Neural cell (in vitro differentiated cells): ENCODE measurements at regions not wholly inside any gene's neighbourhood (a gene's known extent, or its start where the extent isn't known, plus 50 kb on each side); places are given as distances from the start of the nearest gene placed in this dataset.

ENCODE experiments used
- H2AFZ ChIP-seq: fragments of 200-600, 300-800 bp; sonication (generic), shearing (Covaris generic); 2 replicates; pipeline ENCODE4 v1.6.0; 2014; ENCODE audit warnings: low read depth, mild to moderate bottlenecking, antibody characterized with exemption, low read length, moderate library complexity
- H3F3A ChIP-seq: fragments of 200-600 bp; shearing (Covaris generic); 2 replicates; pipeline ENCODE4 v1.6.1; 2016; ENCODE audit warnings: mild to moderate bottlenecking, moderate library complexity, mixed read lengths, antibody characterized with exemption, low read length; ENCODE audit not compliant: insufficient read depth, poor library complexity, severe bottlenecking
- H3K27ac ChIP-seq: fragments of 200-600, 300-800 bp; sonication (generic), shearing (Covaris generic); 2 replicates; pipeline ENCODE4 v1.5.1; 2014; ENCODE audit warnings: mild to moderate bottlenecking, low read length, moderate library complexity
- H3K27me3 ChIP-seq: fragments of 300-800, 200-600 bp; sonication (generic), shearing (Covaris generic); 2 replicates; pipeline ENCODE4 v1.6.0; 2014; ENCODE audit warnings: mild to moderate bottlenecking, low read depth, low read length, moderate library complexity; ENCODE audit not compliant: insufficient read depth
- H3K36me3 ChIP-seq: fragments of 300-800, 200-600 bp; sonication (generic), shearing (Covaris generic); 2 replicates; pipeline ENCODE4 v1.5.1; 2014; ENCODE audit warnings: mild to moderate bottlenecking, antibody characterized with exemption, low read length, moderate library complexity; ENCODE audit not compliant: insufficient read depth
- H3K4me2 ChIP-seq: fragments of 300-800, 200-600 bp; sonication (generic), shearing (Covaris generic); 2 replicates; pipeline ENCODE4 v1.6.0; 2014; ENCODE audit warnings: mild to moderate bottlenecking, low read length
- H3K4me3 ChIP-seq: fragments of 300-800, 200-600 bp; sonication (generic), shearing (Covaris generic); 2 replicates; pipeline ENCODE4 v1.5.1; 2014; ENCODE audit warnings: mild to moderate bottlenecking, low read length, moderate library complexity
- H3K79me2 ChIP-seq: fragments of 200-600 bp; shearing (Covaris generic); replicated peaks from 2 replicates; pipeline ENCODE4 v1.6.0; 2014; ENCODE audit warnings: mild to moderate bottlenecking, low read length, moderate library complexity; ENCODE audit not compliant: insufficient read depth
- H3K9ac ChIP-seq: fragments of 300-800, 200-600 bp; sonication (generic), shearing (Covaris generic); 2 replicates; pipeline ENCODE4 v1.6.1; 2016; ENCODE audit warnings: mild to moderate bottlenecking, low read length, mixed read lengths
- H3K9me2 ChIP-seq: fragments of 200-600 bp; shearing (Covaris generic); 2 replicates; pipeline ENCODE4 v1.6.1; 2016; ENCODE audit warnings: mild to moderate bottlenecking, low read length, mixed read lengths; ENCODE audit not compliant: insufficient read depth
- H3K9me3 ChIP-seq: fragments of 200-600, 300-800 bp; sonication (generic), shearing (Covaris generic); 2 replicates; pipeline ENCODE4 v1.6.1; 2016; ENCODE audit warnings: mild to moderate bottlenecking, mixed run types, low read length, moderate library complexity, mixed read lengths
- H4K20me1 ChIP-seq: fragments of 200-600 bp; shearing (Covaris generic); 2 replicates; pipeline ENCODE4 v1.6.1; 2016; ENCODE audit warnings: mild to moderate bottlenecking, mixed run types; ENCODE audit not compliant: insufficient read depth
- CTCF ChIP-seq: fragments of 450-650 bp; IDR thresholded peaks from 2 replicates; pipeline ENCODE4 v1.5.1; 2014; ENCODE audit warnings: antibody characterized with exemption, mild to moderate bottlenecking, moderate library complexity; ENCODE audit not compliant: poor library complexity, severe bottlenecking
- EP300 ChIP-seq: fragments of 450-650 bp; conservative IDR thresholded peaks from 2 replicates; pipeline ENCODE4 v1.6.1; 2014; ENCODE audit warnings: antibody characterized with exemption, mild to moderate bottlenecking, moderate library complexity; ENCODE audit not compliant: poor library complexity, severe bottlenecking
- EZH2 ChIP-seq: fragments of 200-600, 300-800 bp; shearing (Covaris generic), sonication (generic); IDR thresholded peaks from 2 replicates; pipeline ENCODE4 v1.6.1; 2014; ENCODE audit warnings: antibody characterized with exemption, low read length, borderline replicate concordance, mild to moderate bottlenecking; ENCODE audit not compliant: insufficient read depth, poor library complexity, severe bottlenecking
- MXI1 ChIP-seq: fragments of 450-650 bp; conservative IDR thresholded peaks from 2 replicates; pipeline ENCODE4 v1.6.1; 2014; ENCODE audit warnings: antibody characterized with exemption, mild to moderate bottlenecking; ENCODE audit not compliant: poor library complexity, severe bottlenecking
- POLR2AphosphoS5 ChIP-seq: IDR thresholded peaks from 2 replicates; pipeline ENCODE4 v1.6.1; 2012
- RAD21 ChIP-seq: fragments of 450-650 bp; conservative IDR thresholded peaks from 2 replicates; pipeline ENCODE4 v1.6.1; 2014; ENCODE audit warnings: antibody characterized with exemption, mild to moderate bottlenecking, moderate library complexity
- SMC3 ChIP-seq: fragments of 450-650 bp; conservative IDR thresholded peaks from 2 replicates; pipeline ENCODE4 v1.6.1; 2014; ENCODE audit warnings: antibody characterized with exemption, mild to moderate bottlenecking, moderate library complexity; ENCODE audit not compliant: poor library complexity
- TAF1 ChIP-seq: IDR thresholded peaks from 2 replicates; pipeline ENCODE4 v1.6.1; 2012; ENCODE audit warnings: low read depth
- TF ChIP-seq, protein P1 (sequence below): IDR thresholded peaks from 2 replicates; pipeline ENCODE4 v1.6.1; 2012; ENCODE audit warnings: borderline replicate concordance

- H3K9me2 ChIP-seq, result no peaks in the 10 kb centered on the region
- no peak overlapping the region for H3K4me3 ChIP-seq
- no peaks in the 10 kb centered on the region for H3K36me3 ChIP-seq
- TF ChIP-seq MXI1, result no peak
- TF ChIP-seq SMC3, result no peak
- TF ChIP-seq, protein P1, sequence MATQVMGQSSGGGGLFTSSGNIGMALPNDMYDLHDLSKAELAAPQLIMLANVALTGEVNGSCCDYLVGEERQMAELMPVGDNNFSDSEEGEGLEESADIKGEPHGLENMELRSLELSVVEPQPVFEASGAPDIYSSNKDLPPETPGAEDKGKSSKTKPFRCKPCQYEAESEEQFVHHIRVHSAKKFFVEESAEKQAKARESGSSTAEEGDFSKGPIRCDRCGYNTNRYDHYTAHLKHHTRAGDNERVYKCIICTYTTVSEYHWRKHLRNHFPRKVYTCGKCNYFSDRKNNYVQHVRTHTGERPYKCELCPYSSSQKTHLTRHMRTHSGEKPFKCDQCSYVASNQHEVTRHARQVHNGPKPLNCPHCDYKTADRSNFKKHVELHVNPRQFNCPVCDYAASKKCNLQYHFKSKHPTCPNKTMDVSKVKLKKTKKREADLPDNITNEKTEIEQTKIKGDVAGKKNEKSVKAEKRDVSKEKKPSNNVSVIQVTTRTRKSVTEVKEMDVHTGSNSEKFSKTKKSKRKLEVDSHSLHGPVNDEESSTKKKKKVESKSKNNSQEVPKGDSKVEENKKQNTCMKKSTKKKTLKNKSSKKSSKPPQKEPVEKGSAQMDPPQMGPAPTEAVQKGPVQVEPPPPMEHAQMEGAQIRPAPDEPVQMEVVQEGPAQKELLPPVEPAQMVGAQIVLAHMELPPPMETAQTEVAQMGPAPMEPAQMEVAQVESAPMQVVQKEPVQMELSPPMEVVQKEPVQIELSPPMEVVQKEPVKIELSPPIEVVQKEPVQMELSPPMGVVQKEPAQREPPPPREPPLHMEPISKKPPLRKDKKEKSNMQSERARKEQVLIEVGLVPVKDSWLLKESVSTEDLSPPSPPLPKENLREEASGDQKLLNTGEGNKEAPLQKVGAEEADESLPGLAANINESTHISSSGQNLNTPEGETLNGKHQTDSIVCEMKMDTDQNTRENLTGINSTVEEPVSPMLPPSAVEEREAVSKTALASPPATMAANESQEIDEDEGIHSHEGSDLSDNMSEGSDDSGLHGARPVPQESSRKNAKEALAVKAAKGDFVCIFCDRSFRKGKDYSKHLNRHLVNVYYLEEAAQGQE, result no peak
- TF ChIP-seq RAD21, result no peak
- no peak for TF ChIP-seq CTCF
- no peak for TF ChIP-seq EZH2
- TF ChIP-seq TAF1, result no peak
- TF ChIP-seq EP300, result no peak
- no peak for TF ChIP-seq POLR2AphosphoS5
- no peaks in the 10 kb centered on the region for H3K9me3 ChIP-seq
- no peak overlapping the region for H3K27ac ChIP-seq
- no peaks in the 10 kb centered on the region for H3K79me2 ChIP-seq
- H3K27me3 ChIP-seq, result no peaks in the 10 kb centered on the region
- H2AFZ ChIP-seq, result no peak overlapping the region
- H3K4me2 ChIP-seq, result no peak overlapping the region
- H4K20me1 ChIP-seq, result no peaks in the 10 kb centered on the region
- no peaks in the 10 kb centered on the region for H3F3A ChIP-seq
- H3K9ac ChIP-seq, result no peak overlapping the region
Measured at GRCh38 chr6:168929871-168930450, 323.7 kb downstream of the THBS2 start.

- no peaks in the 10 kb centered on the region for H3F3A ChIP-seq
- no peaks in the 10 kb centered on the region for H3K27me3 ChIP-seq
- H3K9ac ChIP-seq, result no peak overlapping the region
- H3K9me3 ChIP-seq, result no peaks in the 10 kb centered on the region
- no peaks in the 10 kb centered on the region for H4K20me1 ChIP-seq
- no peaks in the 10 kb centered on the region for H3K9me2 ChIP-seq
- H3K36me3 ChIP-seq, result no peaks in the 10 kb centered on the region
- H3K4me2 ChIP-seq, result no peak overlapping the region
- H2AFZ ChIP-seq, result no peak overlapping the region
- no peak overlapping the region for H3K27ac ChIP-seq
- no peak for TF ChIP-seq EZH2
- no peak for TF ChIP-seq MXI1
- TF ChIP-seq CTCF, result no peak
- no peak for TF ChIP-seq SMC3
- TF ChIP-seq POLR2AphosphoS5, result no peak
- no peak for TF ChIP-seq RAD21
- no peak overlapping the region for H3K4me3 ChIP-seq
- H3K79me2 ChIP-seq, result no peaks in the 10 kb centered on the region
Measured at GRCh38 chr6:168928012-168928411, 325.6 kb downstream of the THBS2 start.
